PC-3 (cell line): ENCODE measurements at regions not wholly inside any gene's neighbourhood (a gene's known extent, or its start where the extent isn't known, plus 50 kb on each side); places are given as distances from the start of the nearest gene placed in this dataset.

ENCODE experiments used
- CTCF ChIP-seq: fragments of 300-600 bp; sonication (generic); conservative IDR thresholded peaks from 2 replicates; pipeline ENCODE4 v1.5.1; 2017; ENCODE audit warnings: antibody characterized with exemption, low read depth, mild to moderate bottlenecking, low read length
- EZH2 ChIP-seq: fragments of 300-600 bp; sonication (generic); IDR thresholded peaks from one replicate; pipeline ENCODE4 v1.6.1; 2017; ENCODE audit warnings: antibody characterized with exemption, mild to moderate bottlenecking, low read length; ENCODE audit not compliant: unreplicated experiment

- TF ChIP-seq CTCF (no peak), EZH2 (no peak)
Measured at GRCh38 chr3:72329354-72329753, 518.9 kb downstream of the SHQ1 start.
